ENCODE measurements at regions not wholly inside any gene's neighbourhood (a gene's known extent, or its start where the extent isn't known, plus 50 kb on each side); places are given as distances from the start of the nearest gene placed in this dataset.

DNA sequence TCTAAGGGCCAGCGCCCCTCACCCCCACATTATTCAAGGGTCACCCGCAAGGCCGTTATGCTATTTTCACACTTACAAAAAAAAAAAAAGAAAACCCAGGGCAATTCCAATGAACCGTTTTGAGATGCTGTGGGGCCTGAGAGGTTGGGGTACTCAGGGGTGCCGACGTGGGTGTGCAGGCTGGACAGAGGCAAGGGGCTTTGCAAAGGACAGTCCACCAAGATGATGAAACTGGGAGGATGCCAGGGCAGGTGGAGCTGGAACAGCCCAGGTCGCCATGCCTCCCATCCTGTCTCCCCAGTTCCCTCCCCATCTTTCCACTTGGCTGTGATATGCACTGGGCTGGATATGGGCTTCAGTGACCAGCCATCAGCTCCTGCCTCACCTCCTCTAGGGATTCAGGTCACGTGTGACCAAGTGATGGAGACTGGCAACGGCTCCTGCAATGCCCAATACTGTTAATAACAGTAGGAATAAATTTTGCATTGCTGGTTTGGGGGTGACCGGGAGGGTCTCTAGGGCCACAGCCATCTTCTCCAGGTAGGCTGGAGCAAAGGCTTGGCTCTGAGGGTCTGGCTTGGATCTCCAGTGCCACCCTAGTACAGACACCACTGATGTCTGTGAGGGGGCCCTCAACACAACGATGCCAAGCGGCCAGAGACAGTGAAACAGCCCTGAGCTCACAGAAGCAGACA lies 151.3 kb upstream of the TNRC6C start:
- no peak for DNase-seq

DNA sequence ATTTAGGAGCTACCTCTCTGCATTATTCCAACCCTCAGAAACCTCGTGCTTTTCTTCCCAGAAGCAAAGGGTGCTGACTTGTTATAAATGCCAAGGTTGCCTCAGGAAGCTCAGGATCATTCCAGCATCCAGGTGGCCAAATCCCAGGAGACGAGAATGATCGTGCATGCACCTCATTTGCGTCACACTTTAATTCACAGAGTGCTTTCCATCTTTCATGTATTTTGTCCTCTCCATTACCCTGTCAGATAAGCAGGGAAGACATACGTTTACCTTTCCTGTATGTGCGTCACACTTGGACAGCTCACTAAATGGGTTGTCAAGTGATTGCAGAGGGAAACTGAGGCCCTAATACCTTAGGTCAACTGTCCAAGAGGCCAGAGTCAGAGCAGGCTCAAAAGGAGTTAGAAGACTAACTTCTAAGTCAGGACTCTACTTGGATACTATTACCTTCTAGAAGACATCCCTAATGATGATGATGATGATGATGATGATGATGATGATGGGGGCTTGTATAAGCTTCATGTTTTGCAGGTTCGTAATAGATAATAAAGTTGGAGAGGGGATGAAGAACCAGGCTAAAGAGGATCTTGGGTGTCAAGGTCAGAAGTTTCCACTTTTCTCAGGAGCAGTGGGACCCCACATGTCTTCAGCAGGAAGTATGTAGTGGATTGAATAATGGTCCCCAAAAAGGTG lies 150.6 kb upstream of the TNRC6C start:
- DNase-seq: no peak

DNA sequence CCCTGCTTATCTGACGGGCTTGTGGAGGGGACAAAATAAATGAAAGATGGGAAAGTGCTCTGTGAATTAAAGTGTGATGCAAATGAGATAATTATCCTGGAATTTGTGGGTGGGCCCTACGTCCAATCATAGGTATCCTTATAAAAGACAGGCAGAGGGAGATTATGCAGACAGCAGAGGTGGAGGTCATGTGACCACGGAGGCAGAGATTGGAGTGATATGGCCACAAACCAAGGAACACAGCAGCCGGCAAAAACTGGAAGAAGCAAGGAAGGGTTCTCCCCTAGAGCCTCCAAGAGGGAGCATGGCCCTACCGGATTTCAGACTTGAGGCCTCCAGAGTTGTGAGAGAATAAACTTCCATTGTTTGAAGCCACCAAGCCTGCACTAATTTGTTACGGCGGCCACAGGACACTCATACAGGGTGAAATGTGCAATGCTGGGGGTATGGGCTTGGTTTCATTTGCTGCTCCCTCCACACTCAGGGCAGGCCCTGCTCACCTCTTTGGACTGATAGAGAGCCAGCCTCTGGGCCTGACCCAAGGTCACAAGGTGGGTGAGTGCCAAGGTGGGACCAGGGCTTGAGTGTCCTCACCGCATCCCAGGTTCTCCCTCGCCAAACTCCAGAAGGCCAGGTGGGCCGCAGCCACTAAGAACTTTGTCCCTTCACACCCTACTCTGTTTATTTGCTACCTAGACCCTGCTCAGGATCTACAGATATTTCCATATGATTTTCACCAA lies 149.6 kb upstream of the TNRC6C start:
- no peak for DNase-seq

DNA sequence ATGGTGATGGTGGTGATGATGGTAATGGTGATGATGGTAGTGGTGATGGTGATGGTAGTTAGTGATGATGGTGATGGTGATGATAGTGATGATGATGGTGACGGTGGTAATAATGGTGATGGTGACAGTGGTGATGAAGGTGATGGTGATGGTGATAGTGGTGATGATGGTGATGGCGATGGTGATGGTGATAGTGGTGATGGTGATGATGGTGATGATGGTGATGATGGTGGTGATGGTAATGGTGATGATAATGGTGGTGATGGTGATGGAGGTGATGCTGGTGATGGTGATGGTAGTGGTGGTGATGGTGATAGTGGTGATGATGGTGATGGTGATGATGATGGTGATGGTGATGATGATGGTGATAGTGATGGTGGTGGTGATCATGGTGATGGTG lies 148.7 kb upstream of the TNRC6C start:
- no peak for DNase-seq

DNA sequence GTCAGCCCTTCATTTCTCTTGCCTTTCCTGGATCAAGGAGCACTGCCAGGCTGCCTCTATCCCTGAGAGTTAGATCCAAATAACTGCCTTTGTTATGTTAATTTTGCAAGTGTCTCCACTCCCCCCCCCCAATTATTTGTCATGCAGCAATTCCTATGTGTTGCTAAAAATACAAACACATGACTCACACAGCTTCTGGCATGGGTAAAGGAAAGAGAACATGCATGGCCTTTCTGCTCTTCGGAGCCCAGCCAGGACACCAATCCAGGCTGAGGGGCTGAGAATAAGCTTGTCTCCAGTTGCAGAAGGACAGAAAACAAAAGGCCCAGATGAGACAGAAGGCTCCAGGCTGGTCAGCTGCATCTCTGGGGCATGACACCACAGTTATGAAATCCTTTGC lies 148.0 kb upstream of the TNRC6C start:
- no peak for DNase-seq

DNA sequence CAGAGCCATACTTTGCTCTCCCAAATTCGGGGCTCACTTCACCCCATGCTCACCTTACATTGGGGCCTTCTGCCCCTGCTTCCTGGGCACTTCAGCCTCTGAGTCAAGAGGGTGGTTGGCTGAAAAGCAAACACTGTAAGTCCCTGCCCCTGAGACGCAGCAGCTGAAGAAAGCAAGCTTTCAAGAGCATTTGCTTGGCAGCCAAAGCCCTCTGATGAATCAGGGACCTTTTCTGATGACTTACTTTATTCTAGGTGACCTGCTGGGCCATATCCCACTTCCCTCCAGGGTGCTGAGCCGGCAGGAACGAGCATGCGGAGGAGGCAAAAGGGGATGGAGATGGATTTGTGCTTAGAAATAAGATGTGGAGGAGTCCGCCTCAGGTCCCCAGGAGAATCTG lies 147.0 kb upstream of the TNRC6C start:
- DNase-seq: no peak

DNA sequence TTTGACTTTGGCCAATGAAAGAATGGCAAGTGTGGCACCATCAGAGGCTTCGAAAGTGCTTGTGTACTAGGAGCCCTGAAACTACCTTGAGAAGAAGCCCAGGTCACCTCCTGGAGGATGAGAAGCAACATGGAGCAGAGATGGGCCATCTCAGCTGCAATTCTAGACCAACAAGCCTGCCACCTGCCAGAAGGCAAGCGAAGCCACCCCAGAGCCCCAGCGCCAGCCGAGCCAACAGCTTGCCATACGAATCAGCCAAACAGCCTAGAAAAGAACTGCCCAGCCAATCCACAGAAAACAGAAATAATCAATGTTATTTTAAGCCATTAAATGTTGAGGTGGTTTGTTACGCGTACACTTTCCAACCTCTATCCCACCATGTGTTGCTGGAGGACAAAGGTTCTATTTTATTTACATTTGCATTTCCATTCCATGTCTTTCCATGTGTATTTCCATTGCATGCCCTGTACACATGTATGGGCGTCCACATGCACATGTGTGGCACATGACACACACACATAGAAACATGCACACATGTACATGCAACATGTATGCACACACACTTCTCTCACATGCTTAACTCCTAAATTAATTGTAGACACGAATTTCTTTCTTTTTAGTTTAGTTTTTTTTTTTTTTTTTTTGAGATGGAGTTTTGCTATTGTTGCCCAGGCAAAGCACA lies 144.3 kb upstream of the TNRC6C start:
- DNase-seq: no peak

DNA sequence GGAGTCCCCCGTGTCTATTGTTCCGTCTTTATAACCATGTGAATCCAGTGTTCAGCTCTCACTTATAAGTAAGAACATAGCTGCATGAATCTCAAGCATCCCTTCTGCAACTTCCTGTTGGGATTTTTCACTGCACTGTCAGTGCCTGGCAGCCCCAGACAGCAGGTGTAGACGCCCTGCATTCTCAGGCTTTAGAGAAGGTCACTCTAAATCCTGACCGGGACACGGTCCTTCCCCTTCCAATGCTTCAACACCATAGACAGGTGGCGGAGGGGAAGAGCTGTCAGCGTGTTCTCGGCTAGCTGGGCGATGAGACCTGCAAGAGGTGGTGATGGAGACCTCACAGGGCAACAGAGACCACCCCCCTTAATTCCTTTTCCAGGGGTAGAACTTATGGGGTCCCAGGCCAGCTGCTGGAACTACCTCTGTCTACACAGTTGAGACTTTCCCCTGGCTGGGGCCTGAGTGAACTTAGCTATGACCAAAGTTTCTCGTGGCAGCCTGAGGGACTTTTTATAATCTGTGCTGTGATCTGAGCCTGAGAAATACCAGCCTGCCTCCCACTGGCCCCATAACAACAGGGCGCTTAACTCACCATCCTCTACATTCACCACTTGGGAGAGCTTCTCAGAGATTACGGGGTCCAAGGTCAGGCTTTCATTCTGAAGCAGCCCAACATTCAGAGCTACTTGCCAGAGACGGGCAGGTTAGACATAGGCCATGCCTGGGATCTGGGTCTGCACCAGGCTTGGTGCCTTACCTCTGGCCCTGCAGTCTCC lies 143.2 kb upstream of the TNRC6C start:
- DNase-seq: no peak

DNA sequence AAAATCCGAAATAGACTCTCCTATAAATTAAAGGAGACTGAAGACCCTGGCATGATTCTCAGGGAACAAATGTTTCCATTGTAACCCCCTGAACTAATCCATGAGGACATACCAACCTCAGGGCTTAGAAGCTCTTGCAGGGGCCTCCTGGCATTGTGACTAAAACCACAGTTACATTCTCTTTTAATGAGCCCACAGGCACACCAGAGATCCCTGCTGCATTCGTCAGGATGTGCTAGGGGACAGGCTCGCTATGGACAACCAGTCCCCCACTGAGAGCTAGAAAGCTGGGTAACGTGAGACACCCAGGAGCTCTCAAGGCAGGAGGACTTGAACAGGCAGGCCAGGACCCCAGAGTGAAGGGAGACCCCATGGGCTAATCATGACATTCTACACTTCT lies 140.6 kb upstream of the TNRC6C start:
- no peak for DNase-seq

DNA sequence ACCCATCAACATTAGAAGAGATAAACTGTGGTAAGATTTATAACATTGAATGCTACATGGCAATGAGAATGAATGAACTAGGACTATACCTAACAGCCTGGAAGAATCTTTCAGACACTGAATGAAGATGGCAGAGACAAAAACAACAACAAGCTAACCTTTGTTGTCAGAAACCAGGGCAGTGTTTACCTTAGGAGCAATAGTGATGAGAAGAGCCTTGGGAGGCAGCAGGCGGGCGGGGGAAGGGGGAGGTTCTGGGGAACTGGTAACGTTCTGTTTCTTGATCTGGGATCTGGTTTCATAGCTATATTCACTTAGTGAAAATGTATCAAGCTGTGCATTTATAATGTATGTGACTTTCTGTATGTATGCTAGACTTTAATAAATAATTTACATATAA lies 139.0 kb upstream of the TNRC6C start:
- DNase-seq: no peak

DNA sequence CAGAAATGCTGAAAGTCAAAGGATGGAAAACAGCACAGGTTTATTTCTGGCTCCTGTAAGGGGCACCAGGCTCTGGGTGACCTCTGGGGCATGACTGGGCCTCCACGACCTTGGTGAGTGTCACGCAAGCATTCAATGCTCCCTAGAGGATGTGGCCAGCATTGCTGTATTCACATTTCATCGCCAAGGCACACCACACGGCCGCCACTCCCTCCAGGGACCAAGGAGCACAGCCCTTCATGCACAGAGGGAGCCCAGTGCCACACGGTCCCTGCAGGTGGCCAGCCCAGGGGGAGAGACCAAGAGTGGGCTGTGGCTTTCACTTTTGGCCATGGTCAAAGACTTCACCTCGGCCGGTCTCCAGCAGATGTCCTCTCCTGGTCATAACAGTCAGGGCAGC lies 137.4 kb upstream of the TNRC6C start:
- DNase-seq: no peak

DNA sequence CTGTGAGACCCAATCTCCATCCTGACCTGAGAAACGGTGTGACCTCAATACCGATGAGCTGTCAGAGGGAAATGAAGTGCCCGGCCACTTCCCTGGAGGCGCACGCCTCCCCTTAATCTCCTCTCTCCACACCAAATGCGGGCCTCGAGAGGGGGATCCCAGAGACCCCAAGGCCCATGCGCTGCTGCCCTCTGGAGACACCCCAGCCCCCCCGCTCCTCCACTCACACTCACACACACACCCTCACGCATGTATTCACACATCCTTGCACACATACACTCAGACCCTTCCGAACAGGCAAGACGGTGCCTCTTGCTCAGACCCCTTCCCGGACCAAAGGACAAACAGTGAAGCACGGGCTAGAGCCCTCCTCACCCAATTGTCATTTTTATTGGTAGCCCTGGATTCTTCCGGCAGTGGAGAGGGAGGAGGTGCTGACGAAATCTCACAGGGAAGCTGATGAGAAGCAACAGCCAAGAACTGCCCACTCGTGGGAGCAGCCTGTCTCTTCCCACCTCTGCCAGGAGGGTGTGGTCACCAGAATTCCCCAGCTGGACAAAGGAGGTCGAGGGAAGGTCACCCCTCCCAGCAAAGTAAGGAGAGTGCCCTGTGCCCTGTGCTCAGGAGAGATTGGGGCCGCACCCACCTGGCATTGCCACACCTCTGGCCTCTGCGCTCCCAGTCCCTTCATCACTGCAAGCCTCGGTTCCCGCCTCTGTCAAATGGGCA lies 136.0 kb upstream of the TNRC6C start:
- DNase-seq: no peak

DNA sequence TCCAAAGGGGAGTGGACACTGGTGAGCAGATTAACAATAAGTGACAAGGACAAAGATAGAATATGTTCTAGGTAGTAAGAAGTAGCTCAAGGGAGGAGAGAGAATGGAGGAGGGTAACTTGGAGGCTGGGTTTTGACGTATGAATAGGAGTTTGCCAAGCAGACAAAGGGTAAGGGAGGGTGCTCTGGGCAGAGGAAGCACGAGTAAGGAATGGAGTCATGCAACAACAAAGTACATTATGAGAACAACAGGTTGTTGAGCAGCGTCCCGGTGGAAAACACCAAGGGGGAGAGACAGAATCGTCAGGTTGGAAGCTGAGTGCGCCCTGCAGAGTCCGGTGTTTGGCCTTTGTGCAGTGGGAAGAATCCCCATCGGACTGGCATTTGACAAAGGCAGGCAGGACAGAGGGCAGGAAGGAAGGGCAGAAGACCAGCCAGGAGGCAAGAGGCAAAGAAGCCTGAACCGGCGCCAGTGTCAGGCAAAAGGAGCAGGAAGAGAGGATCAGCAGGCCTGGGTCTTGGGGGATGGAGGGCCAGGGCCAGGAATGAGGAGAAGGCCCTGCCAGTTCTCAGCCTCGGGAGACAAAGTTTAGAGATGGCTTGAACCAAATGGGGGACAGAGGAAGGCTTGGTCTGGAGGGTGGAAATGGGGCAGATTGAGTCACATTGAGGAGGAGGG lies 134.3 kb upstream of the TNRC6C start:
- DNase-seq: no peak

DNA sequence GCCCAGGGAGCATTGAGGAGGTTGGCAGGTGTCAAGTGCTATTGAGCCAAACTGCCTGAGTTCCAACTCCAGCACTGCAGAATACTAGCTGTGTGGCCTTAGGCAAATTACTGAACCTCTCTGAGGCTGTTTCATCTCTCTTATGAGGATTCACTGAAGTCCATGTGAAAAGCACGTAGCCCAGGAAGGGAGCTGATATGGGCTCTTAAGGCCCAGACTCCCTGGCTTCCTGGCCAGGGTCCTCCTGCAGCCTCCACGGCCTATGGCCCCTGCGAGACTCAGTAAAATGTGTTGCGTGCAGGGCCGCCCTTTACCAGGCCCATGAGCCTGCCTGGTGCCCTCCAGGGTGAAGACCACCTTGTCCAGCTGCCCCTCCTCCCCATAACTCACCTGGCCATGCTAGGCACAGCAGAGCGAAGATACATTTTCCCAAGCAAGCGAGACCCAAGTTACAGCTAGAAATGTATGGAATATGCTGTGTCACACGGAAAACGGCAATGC lies 133.7 kb upstream of the TNRC6C start:
- no peak for DNase-seq

DNA sequence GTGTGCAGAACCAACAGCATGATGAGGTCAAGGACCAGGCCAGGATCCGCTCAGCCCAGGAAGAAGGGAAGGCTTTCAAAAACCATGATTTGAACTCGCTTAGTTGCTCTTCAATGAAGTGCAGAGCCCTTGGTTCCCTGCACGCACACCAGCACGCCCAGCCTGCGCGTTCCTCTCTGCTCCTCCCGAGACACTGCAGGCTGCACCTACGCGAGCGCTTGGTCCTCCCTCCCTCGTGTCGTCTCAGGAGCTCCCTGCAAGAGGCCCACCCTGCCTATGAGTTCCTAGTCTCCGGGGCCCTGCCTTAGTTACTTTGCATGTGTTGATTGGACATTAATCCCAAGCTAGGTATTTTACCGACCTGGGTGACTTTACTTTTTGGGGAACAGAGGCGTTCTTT lies 132.9 kb upstream of the TNRC6C start:
- no peak for DNase-seq

DNA sequence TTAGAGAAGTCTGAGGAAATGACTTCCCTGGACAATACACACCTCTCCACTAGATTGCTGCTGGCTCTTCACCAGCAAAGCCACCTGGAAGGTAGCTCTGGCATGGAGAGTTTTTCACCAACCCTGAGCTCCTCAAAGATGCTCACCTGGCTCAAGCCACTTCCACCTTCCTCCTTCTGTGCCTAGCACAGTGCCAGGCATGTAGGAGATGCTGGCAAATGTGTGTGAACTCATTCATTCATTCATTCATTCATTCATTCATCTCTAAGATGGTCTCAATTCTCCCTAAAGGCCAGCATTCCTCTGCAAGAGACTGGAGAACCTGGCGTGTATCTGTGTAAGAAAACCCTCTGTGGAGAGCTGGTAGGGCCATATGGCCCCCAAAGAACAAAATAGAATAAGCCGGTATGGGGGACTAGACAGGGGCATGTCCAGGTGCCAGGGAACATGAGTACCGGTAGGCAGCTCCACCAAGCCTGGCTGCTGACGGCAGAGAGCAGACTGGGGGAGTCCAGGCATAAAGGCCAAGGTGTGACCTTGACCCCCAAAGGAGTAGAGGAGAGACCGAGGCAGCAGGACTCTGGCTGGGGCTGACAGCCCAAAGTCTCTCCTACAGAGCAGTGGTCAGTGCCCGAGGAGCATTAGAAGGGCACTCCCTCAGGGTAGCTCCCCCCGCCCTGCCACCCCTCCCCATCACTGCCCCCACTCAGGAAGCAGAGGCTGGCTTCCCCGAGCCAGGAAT lies 132.2 kb upstream of the TNRC6C start:
- DNase-seq: no peak

DNA sequence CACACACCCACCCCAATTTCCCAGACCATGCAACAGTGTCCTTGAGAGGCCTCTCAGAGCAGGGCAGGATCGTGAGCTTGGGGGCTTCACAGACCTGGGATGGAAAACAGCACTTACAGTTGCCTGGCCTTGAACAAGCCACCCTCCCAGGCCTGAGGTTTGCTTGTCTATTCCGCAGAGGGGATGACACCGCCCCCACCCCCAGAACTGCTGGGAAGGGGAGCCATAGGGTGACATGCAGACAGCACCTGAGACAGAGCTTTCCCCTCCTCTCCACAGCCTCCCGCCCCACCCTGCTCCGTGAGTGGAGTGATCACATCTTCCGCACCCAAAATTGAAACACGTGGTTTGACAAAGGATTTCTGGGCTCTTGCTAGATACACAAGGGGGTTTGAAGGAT lies 131.5 kb upstream of the TNRC6C start:
- no peak for DNase-seq

DNA sequence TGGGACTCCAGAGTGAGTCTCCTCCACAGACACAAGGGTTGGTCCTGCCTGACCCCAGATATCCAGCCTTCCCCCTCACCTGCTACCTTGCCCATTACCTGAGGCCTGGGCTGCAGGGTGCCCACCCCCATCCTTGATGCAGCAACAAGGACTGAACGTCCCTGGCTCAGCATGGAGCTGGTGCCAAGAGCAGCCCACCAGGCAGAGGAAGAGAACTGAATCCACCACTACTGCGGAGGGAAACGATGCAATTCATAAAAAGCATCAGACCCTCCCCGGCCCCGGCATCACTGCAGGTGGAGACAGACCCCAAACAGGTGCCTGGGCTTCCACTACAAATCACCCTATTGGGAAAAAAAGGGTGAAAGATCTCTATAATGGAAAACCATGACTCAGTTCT lies 131.0 kb upstream of the TNRC6C start:
- no peak for DNase-seq

DNA sequence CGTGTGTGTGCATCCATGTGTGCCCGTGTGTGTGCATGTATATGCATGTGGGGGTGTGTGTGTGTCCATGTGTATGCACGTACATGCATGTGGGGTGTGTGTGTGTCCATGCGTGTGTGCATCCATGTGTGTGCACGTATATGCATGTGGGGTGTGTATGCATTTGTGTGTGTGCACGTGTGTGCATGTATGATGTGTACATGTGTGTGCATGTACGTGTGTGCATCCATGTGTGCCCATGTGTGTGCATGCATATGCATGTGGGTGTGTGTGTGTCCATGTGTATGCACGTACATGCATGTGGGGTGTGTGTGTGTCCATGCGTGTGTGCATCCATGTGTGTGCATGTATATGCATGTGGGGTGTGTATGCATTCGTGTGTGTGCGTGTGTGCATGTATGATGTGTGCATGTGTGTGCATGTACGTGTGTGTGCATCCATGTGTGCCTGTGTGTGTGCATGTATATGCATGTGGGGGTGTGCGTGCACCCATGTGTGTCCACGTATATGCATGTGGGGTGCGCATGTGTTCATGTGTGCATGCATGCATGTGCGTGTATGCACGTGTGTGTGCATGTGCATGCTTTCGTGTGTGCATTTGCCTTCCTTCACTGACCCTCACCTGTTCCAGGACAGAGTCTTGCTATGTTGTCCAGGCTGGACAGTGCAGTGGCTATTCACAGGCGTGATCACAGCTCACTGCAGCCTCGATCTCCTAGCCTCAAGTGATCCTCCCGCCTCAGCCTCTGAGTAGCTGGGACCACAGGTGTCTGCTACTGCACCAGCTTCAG lies 129.6 kb upstream of the TNRC6C start:
- DNase-seq: no peak

All from inflammatory macrophage (primary cell).